Neutrophil (primary cell): ENCODE measurements at regions not wholly inside any gene's neighbourhood (a gene's known extent, or its start where the extent isn't known, plus 50 kb on each side); places are given as distances from the start of the nearest gene placed in this dataset.

Experiments used
- H3K27ac ChIP-seq: fragments of 200-600 bp; sonication (generic); 2 replicates; pipeline ENCODE4 v1.5.1; 2016; ENCODE audit warnings: mild to moderate bottlenecking, moderate library complexity
- H3K27me3 ChIP-seq: fragments of 200-600 bp; sonication (generic); 2 replicates; pipeline ENCODE4 v1.6.0; 2016; ENCODE audit warnings: mild to moderate bottlenecking
- H3K36me3 ChIP-seq: fragments of 200-600 bp; sonication (generic); 2 replicates; pipeline ENCODE4 v1.5.1; 2017
- H3K4me1 ChIP-seq, 2 experiments: fragments of 200-600 bp in 1 of 2; sonication (generic) in 1 of 2; 1 replicate in 1 of 2; 2 replicates in 1 of 2; pipeline versions ENCODE4 v1.5.1 to v1.6.1; 2013 to 2016; ENCODE audit warnings: low read depth in 1 of 2, low read length in 1 of 2, mild to moderate bottlenecking in 1 of 2, moderate library complexity in 1 of 2; ENCODE audit not compliant: control insufficient read depth in 1 of 2, insufficient read depth in 1 of 2
- H3K4me3 ChIP-seq, 2 experiments: fragments of 200-600 bp in 1 of 2; sonication (generic) in 1 of 2; 1 replicate in 1 of 2; 2 replicates in 1 of 2; pipeline ENCODE4 v1.5.1; 2013 to 2016; ENCODE audit warnings: low read depth in 1 of 2, low read length in 1 of 2, mild to moderate bottlenecking in 1 of 2, moderate library complexity in 1 of 2
- H3K9me3 ChIP-seq: fragments of 200-600 bp; sonication (generic); 2 replicates; pipeline ENCODE4 v1.5.1; 2016
- CTCF ChIP-seq: fragments of 200-600 bp; sonication (generic); IDR thresholded peaks from 2 replicates; pipeline ENCODE4 v1.5.1; 2016; ENCODE audit warnings: antibody characterized with exemption

GRCh38 chr16:54453871-54454270 lies 167.3 kb upstream of the IRX3 start:
- peaks cover 28% of the 10 kb centered on the region for H3K27me3 ChIP-seq
- no peaks in the 10 kb centered on the region for H3K4me1 ChIP-seq
- no peaks in the 10 kb centered on the region for H3K36me3 ChIP-seq
- H3K9me3 ChIP-seq, result no peaks in the 10 kb centered on the region
- no peak overlapping the region for H3K27ac ChIP-seq
- no peak for TF ChIP-seq CTCF
- no peak overlapping the region for H3K4me3 ChIP-seq

GRCh38 chr16:54447576-54448440 lies 161.2 kb upstream of the IRX3 start:
- Histone ChIP-seq H3K4me3 (no peak overlapping the region), H3K4me1 (no peaks in the 10 kb centered on the region), H3K36me3 (no peaks in the 10 kb centered on the region), H3K27ac (no peak overlapping the region), H3K9me3 (no peaks in the 10 kb centered on the region), H3K27me3 (peaks cover 44% of the 10 kb centered on the region)
- TF ChIP-seq CTCF, result no peak

- Histone ChIP-seq H3K36me3 (no peaks in the 10 kb centered on the region), H3K27ac (no peak overlapping the region), H3K9me3 (no peaks in the 10 kb centered on the region), H3K4me3 (no peak overlapping the region), H3K27me3 (peaks cover 40% of the 10 kb centered on the region), H3K4me1 (no peaks in the 10 kb centered on the region)
- no peak for TF ChIP-seq CTCF
Observed at GRCh38 chr16:54446639-54447038, 160.1 kb upstream of the IRX3 start.

- Histone ChIP-seq H3K27ac (no peak overlapping the region), H3K36me3 (no peaks in the 10 kb centered on the region), H3K4me1 (no peaks in the 10 kb centered on the region), H3K27me3 (peaks cover 31% of the 10 kb centered on the region), H3K9me3 (no peaks in the 10 kb centered on the region), H3K4me3 (no peak overlapping the region)
- no peak for TF ChIP-seq CTCF
Observed at GRCh38 chr16:54444851-54445458, 158.4 kb upstream of the IRX3 start.

- no peak for TF ChIP-seq CTCF
- H3K27ac ChIP-seq, result no peak overlapping the region
- no peaks in the 10 kb centered on the region for H3K36me3 ChIP-seq
- H3K4me1 ChIP-seq, result no peaks in the 10 kb centered on the region
- H3K27me3 ChIP-seq, result peaks cover 27% of the 10 kb centered on the region
- H3K9me3 ChIP-seq, result no peaks in the 10 kb centered on the region
- no peak overlapping the region for H3K4me3 ChIP-seq
Observed at GRCh38 chr16:54443839-54444238, 157.3 kb upstream of the IRX3 start.
